ENCODE measurements at regions not wholly inside any gene's neighbourhood (a gene's known extent, or its start where the extent isn't known, plus 50 kb on each side); places are given as distances from the start of the nearest gene placed in this dataset.

DNA sequence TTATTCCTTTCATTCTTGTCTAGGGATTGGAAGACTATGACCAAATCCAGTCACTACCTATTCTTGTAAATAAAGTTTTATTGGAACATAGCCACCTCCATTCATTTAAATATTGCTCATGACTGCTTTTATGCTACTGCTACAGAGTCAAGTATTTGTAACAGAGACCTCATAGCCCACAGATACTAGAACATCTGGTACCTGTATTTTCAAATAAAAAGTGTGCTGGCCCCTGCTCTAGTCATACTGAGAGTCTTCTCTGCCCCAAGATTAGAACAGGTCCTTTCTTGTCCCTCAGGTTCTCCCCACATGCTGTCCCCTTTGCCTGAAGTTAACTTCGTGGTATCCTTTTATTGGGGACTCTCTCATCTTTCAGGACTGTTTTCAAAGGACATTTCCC lies 422.3 kb downstream of the CBLN4 start:
- no peak overlapping the region for H3K4me3 ChIP-seq
- H3K36me3 ChIP-seq = no peaks in the 10 kb centered on the region
- no peak for DNase-seq (ENCODE audit: extremely low spot score in 2 of 2)
- H3K4me1 ChIP-seq = no peaks in the 10 kb centered on the region
- H3K27me3 ChIP-seq = no peaks in the 10 kb centered on the region
- no peak overlapping the region for H3K27ac ChIP-seq
- no peak for TF ChIP-seq POLR2AphosphoS5 (IDR thresholded peaks at IDR 0.05; ENCODE audit: insufficient read depth in 1 of 2, low read depth in 1 of 2)
- TF ChIP-seq POLR2A (IDR thresholded peaks at IDR 0.05) = no peak
- TF ChIP-seq, protein P1, sequence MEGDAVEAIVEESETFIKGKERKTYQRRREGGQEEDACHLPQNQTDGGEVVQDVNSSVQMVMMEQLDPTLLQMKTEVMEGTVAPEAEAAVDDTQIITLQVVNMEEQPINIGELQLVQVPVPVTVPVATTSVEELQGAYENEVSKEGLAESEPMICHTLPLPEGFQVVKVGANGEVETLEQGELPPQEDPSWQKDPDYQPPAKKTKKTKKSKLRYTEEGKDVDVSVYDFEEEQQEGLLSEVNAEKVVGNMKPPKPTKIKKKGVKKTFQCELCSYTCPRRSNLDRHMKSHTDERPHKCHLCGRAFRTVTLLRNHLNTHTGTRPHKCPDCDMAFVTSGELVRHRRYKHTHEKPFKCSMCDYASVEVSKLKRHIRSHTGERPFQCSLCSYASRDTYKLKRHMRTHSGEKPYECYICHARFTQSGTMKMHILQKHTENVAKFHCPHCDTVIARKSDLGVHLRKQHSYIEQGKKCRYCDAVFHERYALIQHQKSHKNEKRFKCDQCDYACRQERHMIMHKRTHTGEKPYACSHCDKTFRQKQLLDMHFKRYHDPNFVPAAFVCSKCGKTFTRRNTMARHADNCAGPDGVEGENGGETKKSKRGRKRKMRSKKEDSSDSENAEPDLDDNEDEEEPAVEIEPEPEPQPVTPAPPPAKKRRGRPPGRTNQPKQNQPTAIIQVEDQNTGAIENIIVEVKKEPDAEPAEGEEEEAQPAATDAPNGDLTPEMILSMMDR (IDR thresholded peaks at IDR 0.05) = no peak
- no peaks in the 10 kb centered on the region for H3K9me3 ChIP-seq
- intact Hi-C loops (cut with DNase I) = no loop called here

DNA sequence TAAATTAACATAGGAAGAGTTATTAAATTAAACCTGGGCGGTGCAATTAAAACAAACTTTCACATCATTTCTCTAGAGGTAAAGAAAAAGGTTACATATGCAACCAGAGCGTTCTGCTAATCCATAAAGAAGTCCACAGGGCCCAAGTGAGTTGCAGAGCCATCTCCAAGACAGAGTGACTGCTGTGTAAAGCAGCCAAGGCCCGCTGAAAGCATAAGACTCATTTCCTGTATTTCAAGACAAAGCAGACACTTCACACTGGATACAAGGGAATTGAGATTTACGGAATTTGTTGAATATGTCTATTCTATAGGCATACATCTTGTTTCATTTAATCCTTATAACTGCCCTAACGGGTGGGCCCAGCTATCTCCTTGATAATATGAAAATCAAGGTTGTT lies 422.8 kb downstream of the CBLN4 start:
- Histone ChIP-seq H3K27ac (no peak overlapping the region), H3K27me3 (no peaks in the 10 kb centered on the region), H3K4me3 (no peak overlapping the region), H3K4me1 (no peaks in the 10 kb centered on the region), H3K9me3 (no peaks in the 10 kb centered on the region), H3K36me3 (no peaks in the 10 kb centered on the region)
- no peak for DNase-seq (ENCODE audit: extremely low spot score in 2 of 2)
- intact Hi-C loops (cut with DNase I) = no loop called here
- TF ChIP-seq, protein P1 (IDR thresholded peaks at IDR 0.05) = no peak
- TF ChIP-seq POLR2AphosphoS5 (IDR thresholded peaks at IDR 0.05; ENCODE audit: insufficient read depth in 1 of 2, low read depth in 1 of 2) = no peak
- TF ChIP-seq POLR2A (IDR thresholded peaks at IDR 0.05) = no peak

DNA sequence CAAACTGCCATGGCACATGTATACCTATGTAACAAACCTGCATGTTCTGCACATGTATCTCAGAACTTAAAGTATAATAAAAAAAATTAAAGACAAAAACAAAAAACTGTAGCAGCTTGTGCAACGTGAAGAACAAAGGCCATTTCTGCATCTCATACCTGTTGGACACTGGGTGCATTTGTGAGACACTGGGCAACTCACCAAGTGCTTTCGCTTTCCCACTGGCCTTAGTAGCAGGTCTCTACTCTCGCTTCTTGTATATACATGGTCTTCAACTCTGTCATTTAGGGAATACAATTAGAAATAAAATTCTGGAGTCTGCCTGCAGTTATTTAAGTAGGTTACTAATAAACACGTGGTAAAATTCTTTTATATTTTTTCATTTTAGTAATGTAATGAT lies 423.8 kb downstream of the CBLN4 start:
- DNase-seq (ENCODE audit: extremely low spot score in 2 of 2) = no peak
- Histone ChIP-seq H3K9me3 (no peaks in the 10 kb centered on the region), H3K27ac (no peak overlapping the region), H3K4me1 (no peaks in the 10 kb centered on the region), H3K27me3 (no peaks in the 10 kb centered on the region), H3K36me3 (no peaks in the 10 kb centered on the region), H3K4me3 (no peak overlapping the region)
- intact Hi-C loops (cut with DNase I) = no loop called here
- no peak for TF ChIP-seq POLR2AphosphoS5 (IDR thresholded peaks at IDR 0.05; ENCODE audit: insufficient read depth in 1 of 2, low read depth in 1 of 2)
- no peak for TF ChIP-seq POLR2A (IDR thresholded peaks at IDR 0.05)
- TF ChIP-seq, protein P1 (IDR thresholded peaks at IDR 0.05) = no peak

DNA sequence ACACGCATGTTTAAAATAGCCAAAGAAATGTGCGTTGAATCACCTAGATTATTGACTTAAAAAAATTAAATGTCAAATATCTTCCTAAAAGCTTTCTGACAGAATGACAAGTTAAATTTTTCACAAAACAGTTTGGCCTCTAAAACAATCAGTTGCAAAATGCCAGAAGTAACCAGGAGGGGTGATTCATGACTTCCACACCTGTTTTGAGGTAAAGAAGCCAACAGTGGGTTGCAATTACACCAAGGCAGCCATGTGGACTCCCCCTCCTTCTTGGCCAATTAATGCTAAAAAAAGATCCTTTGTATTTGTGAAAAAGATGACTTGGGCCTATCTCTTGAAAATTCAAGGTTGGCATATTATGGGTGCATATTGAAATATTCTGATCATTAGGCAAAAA lies 424.8 kb downstream of the CBLN4 start:
- H3K4me3 ChIP-seq = no peak overlapping the region
- no peaks in the 10 kb centered on the region for H3K36me3 ChIP-seq
- no peaks in the 10 kb centered on the region for H3K27me3 ChIP-seq
- TF ChIP-seq POLR2A (IDR thresholded peaks at IDR 0.05) (no peak), POLR2AphosphoS5 (IDR thresholded peaks at IDR 0.05; ENCODE audit: insufficient read depth in 1 of 2, low read depth in 1 of 2) (no peak)
- TF ChIP-seq, protein P1 (IDR thresholded peaks at IDR 0.05) = no peak
- H3K9me3 ChIP-seq = no peaks in the 10 kb centered on the region
- intact Hi-C loops (cut with DNase I) = no loop called here
- H3K27ac ChIP-seq = no peak overlapping the region
- no peak for DNase-seq (ENCODE audit: extremely low spot score in 2 of 2)
- H3K4me1 ChIP-seq = no peaks in the 10 kb centered on the region

DNA sequence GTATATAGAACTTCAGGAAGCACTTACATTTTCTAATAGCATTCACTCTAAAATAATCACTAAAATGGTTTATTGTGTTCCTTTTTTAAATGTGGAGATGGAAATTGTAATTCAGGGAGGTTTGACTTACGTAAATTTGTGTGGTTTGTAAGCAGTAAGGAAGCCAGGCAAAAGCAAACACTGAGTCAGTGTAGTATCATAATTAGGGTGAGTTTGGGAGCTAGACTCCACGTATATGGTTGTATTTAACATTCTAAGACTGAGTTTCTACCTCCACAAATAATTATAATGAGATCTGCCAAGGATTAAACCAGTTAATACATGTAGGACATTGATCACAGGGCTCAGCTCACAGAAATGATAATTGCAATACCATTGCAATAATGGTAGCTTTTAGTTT lies 425.5 kb downstream of the CBLN4 start:
- H3K4me1 ChIP-seq = no peaks in the 10 kb centered on the region
- TF ChIP-seq POLR2AphosphoS5 (IDR thresholded peaks at IDR 0.05; ENCODE audit: insufficient read depth in 1 of 2, low read depth in 1 of 2) (no peak), POLR2A (IDR thresholded peaks at IDR 0.05) (no peak)
- TF ChIP-seq, protein P1 (IDR thresholded peaks at IDR 0.05) = no peak
- H3K27ac ChIP-seq = no peak overlapping the region
- no peak overlapping the region for H3K4me3 ChIP-seq
- H3K27me3 ChIP-seq = no peaks in the 10 kb centered on the region
- H3K9me3 ChIP-seq = no peaks in the 10 kb centered on the region
- H3K36me3 ChIP-seq = no peaks in the 10 kb centered on the region
- intact Hi-C loops (cut with DNase I) = no loop called here
- DNase-seq (ENCODE audit: extremely low spot score in 2 of 2) = no peak

All from vagina (tissue), 2 donors.